Adrenal gland (tissue), 5 donors: ENCODE measurements at regions not wholly inside any gene's neighbourhood (a gene's known extent, or its start where the extent isn't known, plus 50 kb on each side); places are given as distances from the start of the nearest gene placed in this dataset.

Source experiments
- CTCF ChIP-seq, 6 experiments: fragments of 450-650 bp in 4 of 6; fragments of 200-600 bp in 2 of 6; sonication (generic) in 1 of 6; IDR thresholded peaks; 1 replicate in 5 of 6; 2 replicates in 1 of 6; pipeline versions ENCODE4 v1.5.1 to v1.8.0; 2016 to 2021; ENCODE audit warnings: antibody characterized with exemption in 6 of 6, mild to moderate bottlenecking in 2 of 6, moderate library complexity in 1 of 6
- POLR2A ChIP-seq, 2 donors: fragments of 450-650 bp; IDR thresholded peaks; one replicate each; pipeline ENCODE4 v1.6.1; 2017; ENCODE audit warnings: antibody characterized with exemption in 2 of 2, mild to moderate bottlenecking in 2 of 2, moderate library complexity in 1 of 2
- donor health status: DM: no; HTN: no; CAD: no.

- TF ChIP-seq CTCF (IDR thresholded peaks at IDR 0.05) (no peak), POLR2A (IDR thresholded peaks at IDR 0.05) (no peak)
Measured at GRCh38 chr3:75232216-75232615, 431.9 kb upstream of the FRG2C start.
